ENCODE measurements at regions not wholly inside any gene's neighbourhood (a gene's known extent, or its start where the extent isn't known, plus 50 kb on each side); places are given as distances from the start of the nearest gene placed in this dataset.
"Not testable (repeated sequence)": the region's sequence is repeated elsewhere in the genome, so short reads cannot be mapped to it uniquely, and the experiment has no call there.

GRCh38 chr1:234787011-234787584, 177.1 kb upstream of the IRF2BP2 start:
- not testable (repeated sequence) for H3K4me1 Mint-ChIP-seq (ENCODE audit: low read depth); H3K4me3 Mint-ChIP-seq; H3K9me3 Mint-ChIP-seq; H3K27ac Mint-ChIP-seq; H3K27me3 Mint-ChIP-seq (ENCODE audit: low read depth); H3K36me3 Mint-ChIP-seq (ENCODE audit: low read depth)

- not testable (repeated sequence) for H3K27me3 Mint-ChIP-seq (ENCODE audit: low read depth); H3K9me3 Mint-ChIP-seq; H3K4me3 Mint-ChIP-seq; H3K4me1 Mint-ChIP-seq (ENCODE audit: low read depth); H3K36me3 Mint-ChIP-seq (ENCODE audit: low read depth); H3K27ac Mint-ChIP-seq
These were observed 175.9 kb upstream of the IRF2BP2 start for GRCh38 chr1:234785922-234786321.

GRCh38 chr1:234785471-234785919, 175.5 kb upstream of the IRF2BP2 start:
- H3K9me3 Mint-ChIP-seq; H3K4me3 Mint-ChIP-seq; H3K4me1 Mint-ChIP-seq (ENCODE audit: low read depth); H3K36me3 Mint-ChIP-seq (ENCODE audit: low read depth); H3K27ac Mint-ChIP-seq; H3K27me3 Mint-ChIP-seq (ENCODE audit: low read depth): not testable (repeated sequence)

GRCh38 chr1:234784108-234784507, 174.1 kb upstream of the IRF2BP2 start:
- H3K36me3 Mint-ChIP-seq (ENCODE audit: low read depth); H3K4me1 Mint-ChIP-seq (ENCODE audit: low read depth); H3K9me3 Mint-ChIP-seq; H3K27me3 Mint-ChIP-seq (ENCODE audit: low read depth); H3K4me3 Mint-ChIP-seq; H3K27ac Mint-ChIP-seq: not testable (repeated sequence)

GRCh38 chr1:234782791-234783190, 172.8 kb upstream of the IRF2BP2 start:
- Mint-ChIP-seq H3K27ac (no peak overlapping the region), H3K4me1 (ENCODE audit: low read depth) (no peaks in the 10 kb centered on the region), H3K36me3 (ENCODE audit: low read depth) (no peaks in the 10 kb centered on the region), H3K4me3 (no peak overlapping the region), H3K27me3 (ENCODE audit: low read depth) (no peaks in the 10 kb centered on the region), H3K9me3 (no peaks in the 10 kb centered on the region)

- no peaks in the 10 kb centered on the region for H3K4me1 Mint-ChIP-seq (ENCODE audit: low read depth)
- H3K27ac Mint-ChIP-seq = no peak overlapping the region
- no peaks in the 10 kb centered on the region for H3K36me3 Mint-ChIP-seq (ENCODE audit: low read depth)
- no peaks in the 10 kb centered on the region for H3K9me3 Mint-ChIP-seq
- H3K4me3 Mint-ChIP-seq = no peak overlapping the region
- H3K27me3 Mint-ChIP-seq (ENCODE audit: low read depth) = no peaks in the 10 kb centered on the region
These were observed 172.2 kb upstream of the IRF2BP2 start for GRCh38 chr1:234782105-234782751.

- no peaks in the 10 kb centered on the region for H3K4me1 Mint-ChIP-seq (ENCODE audit: low read depth)
- H3K9me3 Mint-ChIP-seq = no peaks in the 10 kb centered on the region
- H3K27me3 Mint-ChIP-seq (ENCODE audit: low read depth) = no peaks in the 10 kb centered on the region
- H3K4me3 Mint-ChIP-seq = no peak overlapping the region
- no peak overlapping the region for H3K27ac Mint-ChIP-seq
- no peaks in the 10 kb centered on the region for H3K36me3 Mint-ChIP-seq (ENCODE audit: low read depth)
These were observed 171.5 kb upstream of the IRF2BP2 start for GRCh38 chr1:234781241-234782065.

GRCh38 chr1:234780531-234781162, 170.7 kb upstream of the IRF2BP2 start:
- H3K4me1 Mint-ChIP-seq (ENCODE audit: low read depth) = no peaks in the 10 kb centered on the region
- H3K27ac Mint-ChIP-seq = no peak overlapping the region
- peaks cover 1% of the 10 kb centered on the region for H3K36me3 Mint-ChIP-seq (ENCODE audit: low read depth)
- H3K4me3 Mint-ChIP-seq = no peak overlapping the region
- no peaks in the 10 kb centered on the region for H3K9me3 Mint-ChIP-seq
- H3K27me3 Mint-ChIP-seq (ENCODE audit: low read depth) = no peaks in the 10 kb centered on the region

GRCh38 chr1:234780112-234780511, 170.1 kb upstream of the IRF2BP2 start:
- no peaks in the 10 kb centered on the region for H3K27me3 Mint-ChIP-seq (ENCODE audit: low read depth)
- peaks cover 7% of the 10 kb centered on the region for H3K36me3 Mint-ChIP-seq (ENCODE audit: low read depth)
- H3K27ac Mint-ChIP-seq = no peak overlapping the region
- H3K4me3 Mint-ChIP-seq = no peak overlapping the region
- no peaks in the 10 kb centered on the region for H3K9me3 Mint-ChIP-seq
- peaks cover 1% of the 10 kb centered on the region for H3K4me1 Mint-ChIP-seq (ENCODE audit: low read depth)

GRCh38 chr1:234779600-234779999, 169.6 kb upstream of the IRF2BP2 start:
- H3K27ac Mint-ChIP-seq; H3K9me3 Mint-ChIP-seq; H3K4me3 Mint-ChIP-seq; H3K27me3 Mint-ChIP-seq (ENCODE audit: low read depth); H3K4me1 Mint-ChIP-seq (ENCODE audit: low read depth): not testable (repeated sequence)
- H3K36me3 Mint-ChIP-seq (ENCODE audit: low read depth) = peaks cover 12% of the 10 kb centered on the region

- Mint-ChIP-seq H3K27ac (no peak overlapping the region), H3K4me1 (ENCODE audit: low read depth) (peaks cover 7% of the 10 kb centered on the region), H3K4me3 (no peak overlapping the region), H3K27me3 (ENCODE audit: low read depth) (no peaks in the 10 kb centered on the region), H3K36me3 (ENCODE audit: low read depth) (peaks cover 13% of the 10 kb centered on the region), H3K9me3 (peaks cover 4% of the 10 kb centered on the region)
These were observed 169.2 kb upstream of the IRF2BP2 start for GRCh38 chr1:234779160-234779538.

- H3K36me3 Mint-ChIP-seq (ENCODE audit: low read depth) = peaks cover 14% of the 10 kb centered on the region
- H3K27me3 Mint-ChIP-seq (ENCODE audit: low read depth) = no peaks in the 10 kb centered on the region
- no peak overlapping the region for H3K4me3 Mint-ChIP-seq
- H3K27ac Mint-ChIP-seq = no peak overlapping the region
- H3K9me3 Mint-ChIP-seq = peaks cover 4% of the 10 kb centered on the region
- peaks cover 7% of the 10 kb centered on the region for H3K4me1 Mint-ChIP-seq (ENCODE audit: low read depth)
These were observed 168.5 kb upstream of the IRF2BP2 start for GRCh38 chr1:234778221-234779159.

- no peak overlapping the region for H3K4me3 Mint-ChIP-seq
- no peaks in the 10 kb centered on the region for H3K27me3 Mint-ChIP-seq (ENCODE audit: low read depth)
- H3K27ac Mint-ChIP-seq = no peak overlapping the region
- peaks cover 9% of the 10 kb centered on the region for H3K4me1 Mint-ChIP-seq (ENCODE audit: low read depth)
- H3K9me3 Mint-ChIP-seq = peaks cover 4% of the 10 kb centered on the region
- H3K36me3 Mint-ChIP-seq (ENCODE audit: low read depth) = peaks cover 16% of the 10 kb centered on the region
These were observed 167.9 kb upstream of the IRF2BP2 start for GRCh38 chr1:234777856-234778220.

All from T-helper 1 cell treated with Interleukin-12 subunit alpha and Interleukin-12 subunit beta and Interleukin-4 antibody, amounts not matched to agents 30 μg/mL and 1 μg/mL, for 36 hours (primary cell).